ENCODE measurements at regions not wholly inside any gene's neighbourhood (a gene's known extent, or its start where the extent isn't known, plus 50 kb on each side); places are given as distances from the start of the nearest gene placed in this dataset.

- no peak for DNase-seq
Measured at GRCh38 chr18:78642296-78642951, 337.2 kb upstream of the SALL3 start.

- DNase-seq: no peak
Measured at GRCh38 chr18:78643004-78643403, 336.6 kb upstream of the SALL3 start.

DNA sequence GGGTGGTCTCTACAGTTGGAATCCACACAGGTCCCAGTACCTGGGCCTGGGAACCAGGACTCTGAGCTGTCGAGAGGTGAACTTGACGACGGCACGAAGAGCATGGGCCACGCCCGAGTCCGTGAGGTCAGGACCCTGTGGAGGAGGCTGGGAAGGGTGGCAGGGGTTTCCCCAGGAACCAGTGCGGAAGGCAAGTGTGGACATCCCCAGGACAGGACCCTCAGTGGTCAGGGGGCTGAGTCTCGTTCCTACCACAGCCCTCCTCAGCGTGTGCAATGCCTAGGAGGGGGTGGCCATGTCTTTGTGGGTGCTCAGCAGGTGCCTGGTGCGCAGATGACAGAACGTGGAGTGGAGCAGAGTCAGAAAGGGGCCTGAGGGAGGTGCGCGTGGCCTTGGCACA lies 335.6 kb upstream of the SALL3 start:
- DNase-seq: no peak

DNA sequence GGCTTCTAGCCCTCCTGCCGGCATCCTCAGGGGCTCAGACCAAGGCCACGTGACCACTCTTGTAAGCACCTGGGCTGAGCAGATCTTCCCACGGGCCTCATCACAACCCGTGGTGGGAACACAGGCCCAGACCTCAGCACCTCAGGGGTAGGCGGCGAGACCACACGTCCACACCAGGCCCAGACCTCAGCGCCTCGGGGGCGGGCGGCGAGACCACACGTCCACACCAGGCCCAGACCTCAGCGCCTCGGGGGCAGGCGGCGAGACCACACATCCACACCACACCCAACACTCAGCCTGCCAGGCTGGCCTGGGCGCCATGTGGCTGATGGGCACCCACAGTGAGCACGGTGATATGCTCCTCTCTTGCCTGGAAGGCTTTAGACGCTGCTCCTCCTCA lies 334.4 kb upstream of the SALL3 start:
- DNase-seq: no peak

DNA sequence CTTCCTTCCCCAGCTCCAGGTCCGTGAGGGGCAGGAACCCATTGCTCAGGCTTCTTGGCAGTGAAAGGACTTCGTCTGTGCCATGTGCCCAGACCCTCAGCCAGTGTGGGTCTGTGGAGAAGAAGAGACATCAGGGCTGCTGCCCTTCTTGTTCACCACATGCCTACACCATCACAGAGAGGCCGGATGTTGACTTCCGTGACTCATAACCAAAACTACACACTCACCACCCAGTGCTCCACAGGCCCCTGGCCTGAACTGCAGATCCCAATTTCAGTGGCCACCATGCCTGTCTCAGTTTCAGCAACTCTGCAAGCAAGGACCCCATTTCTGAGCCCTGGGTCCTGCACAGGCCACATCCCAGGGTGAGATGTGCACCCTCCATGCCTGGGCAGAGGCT lies 332.6 kb upstream of the SALL3 start:
- DNase-seq: no peak

GRCh38 chr18:78649421-78649820 lies 330.2 kb upstream of the SALL3 start:
- no peak for DNase-seq

GRCh38 chr18:78650926-78651325 lies 328.7 kb upstream of the SALL3 start:
- DNase-seq: no peak

GRCh38 chr18:78652001-78652545 lies 327.5 kb upstream of the SALL3 start:
- no peak for DNase-seq

DNA sequence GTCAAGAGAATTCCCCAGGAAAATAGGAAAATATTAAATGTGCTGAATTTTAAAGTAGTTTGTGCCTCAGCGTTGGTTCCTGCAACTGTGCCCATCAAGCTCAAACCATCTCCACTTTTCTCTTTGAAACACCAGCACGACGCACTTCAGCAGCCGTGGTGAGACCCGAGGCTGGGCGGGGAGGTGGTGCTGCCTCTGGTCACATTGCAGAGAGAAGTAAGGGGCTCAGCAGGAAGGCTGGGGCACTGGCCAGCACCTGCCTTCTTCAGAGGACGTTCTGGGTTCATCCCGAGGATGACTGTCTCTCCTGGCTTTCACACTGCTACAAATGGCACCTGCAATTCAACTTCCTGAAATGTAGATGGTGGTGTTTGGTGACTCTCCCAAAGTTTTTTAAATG lies 323.7 kb upstream of the SALL3 start:
- DNase-seq: no peak

- DNase-seq: no peak
Measured at GRCh38 chr18:78656346-78656925, 323.2 kb upstream of the SALL3 start.

DNA sequence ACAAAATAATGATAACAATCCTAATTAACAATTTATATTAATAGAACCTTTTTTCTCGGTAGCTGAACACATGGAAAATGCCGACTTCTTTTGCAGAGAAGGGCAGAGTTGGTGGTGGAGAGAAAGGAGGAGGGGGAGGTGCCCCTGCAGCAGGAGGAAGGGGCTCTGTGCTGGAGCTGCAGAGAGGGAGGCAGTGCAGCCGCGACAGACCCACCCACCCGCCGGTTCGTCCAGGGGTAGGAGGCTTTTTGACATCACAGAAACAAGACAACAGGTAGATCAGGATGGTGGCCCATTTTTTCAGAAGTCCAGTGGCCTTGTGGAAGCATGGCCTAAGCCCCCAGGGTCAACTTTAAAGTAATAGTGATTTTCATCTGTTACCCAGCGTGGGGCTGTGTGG lies 321.1 kb upstream of the SALL3 start:
- DNase-seq: no peak

- no peak for DNase-seq
Measured at GRCh38 chr18:78659057-78659456, 320.6 kb upstream of the SALL3 start.

DNA sequence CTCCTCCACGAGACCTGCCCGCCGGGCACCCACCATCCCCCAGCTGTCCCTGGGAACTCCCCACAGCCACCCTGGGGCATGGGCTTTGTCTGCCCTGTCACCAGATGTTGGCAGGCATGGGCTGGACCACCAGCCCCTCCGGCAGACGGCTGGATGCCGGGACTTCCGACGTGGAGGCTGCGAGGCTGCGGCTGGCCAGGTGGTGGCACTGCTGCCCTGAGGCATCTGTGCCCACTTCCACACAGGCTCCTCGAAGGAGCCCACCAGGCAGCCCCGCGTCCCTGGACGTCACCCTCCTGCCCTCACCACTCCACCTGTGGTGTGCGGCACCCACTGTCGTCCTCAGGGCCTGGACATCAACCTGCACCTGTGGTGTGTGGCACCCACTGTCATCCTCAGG lies 319.9 kb upstream of the SALL3 start:
- no peak for DNase-seq

DNA sequence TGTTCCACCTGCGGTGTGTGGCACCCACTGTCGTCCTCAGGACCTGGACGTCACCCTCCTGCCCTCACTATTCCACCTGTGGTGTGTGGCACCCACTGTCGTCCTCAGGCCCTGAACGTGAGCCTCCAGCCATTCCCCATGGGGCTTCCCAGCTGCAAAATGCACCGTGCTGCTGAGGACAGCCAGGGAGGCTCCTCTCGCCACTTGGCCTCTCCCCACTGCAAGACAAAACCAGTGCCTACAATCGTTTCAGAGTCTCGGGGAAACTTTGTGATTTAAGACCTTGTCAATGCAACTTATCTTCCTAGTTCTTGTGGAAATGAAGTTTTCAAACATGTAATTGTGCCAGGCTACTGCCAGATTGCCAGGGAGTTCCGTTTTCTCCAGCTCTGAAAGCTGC lies 319.3 kb upstream of the SALL3 start:
- DNase-seq: no peak

GRCh38 chr18:78661316-78661715 lies 318.3 kb upstream of the SALL3 start:
- no peak for DNase-seq

- no peak for DNase-seq
Measured at GRCh38 chr18:78662879-78663278, 316.7 kb upstream of the SALL3 start.

DNA sequence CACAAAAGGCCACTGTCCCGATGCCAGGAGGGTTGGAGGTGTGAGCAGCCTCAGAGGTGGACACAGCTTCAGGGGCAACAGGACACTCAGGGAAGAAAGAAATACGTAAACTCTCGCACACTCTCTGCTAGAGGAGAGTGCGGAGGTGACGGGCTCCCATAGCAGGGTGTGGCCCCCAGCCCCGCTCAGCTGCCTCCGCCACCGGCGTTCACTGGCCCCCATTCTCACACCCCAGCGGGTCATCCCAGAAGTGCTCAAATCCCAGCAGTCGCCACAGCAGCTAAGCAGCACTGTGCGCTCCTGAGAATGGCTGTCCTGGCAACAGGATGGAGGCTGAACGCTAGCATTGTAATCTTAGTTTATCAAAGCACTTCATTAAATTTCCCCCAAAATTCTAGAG lies 315.6 kb upstream of the SALL3 start:
- no peak for DNase-seq

DNA sequence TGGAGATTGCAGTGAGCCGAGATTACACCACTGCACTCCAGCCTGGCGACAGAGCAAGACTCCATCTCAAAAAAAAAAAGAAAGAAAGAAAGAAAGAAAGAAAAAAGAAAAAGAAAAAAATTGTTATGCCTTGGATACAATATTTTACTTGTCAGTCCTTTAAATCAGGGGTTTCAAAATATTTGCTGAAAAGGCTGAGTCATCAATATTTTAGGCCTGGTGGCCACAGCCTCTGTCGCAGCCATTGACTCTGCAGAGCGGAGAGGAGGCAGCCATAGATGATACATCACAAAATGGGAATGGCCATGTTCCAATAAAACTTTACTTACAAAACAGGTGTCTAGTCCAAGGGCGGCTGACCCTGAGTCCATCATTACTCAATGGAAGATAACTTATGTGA lies 314.8 kb upstream of the SALL3 start:
- no peak for DNase-seq

DNA sequence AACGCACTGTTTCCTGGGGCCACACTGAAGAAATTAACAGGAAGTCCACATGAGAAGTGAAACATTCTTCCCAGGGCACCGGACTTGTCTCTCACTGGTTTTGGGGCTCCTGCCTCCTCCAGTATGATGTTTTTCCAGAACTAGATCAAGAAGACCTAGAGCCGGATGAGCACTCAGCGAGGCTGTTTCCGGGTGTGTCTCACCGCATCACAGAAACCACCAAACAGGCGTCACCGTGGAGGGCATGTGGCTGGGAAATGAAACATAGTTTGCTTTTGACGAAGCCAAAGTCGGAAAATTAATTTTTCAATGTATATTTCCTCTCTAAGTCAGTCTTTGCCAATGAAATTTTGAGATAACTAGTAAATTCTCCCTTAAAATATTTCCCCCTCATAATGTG lies 314.0 kb upstream of the SALL3 start:
- no peak for DNase-seq

DNA sequence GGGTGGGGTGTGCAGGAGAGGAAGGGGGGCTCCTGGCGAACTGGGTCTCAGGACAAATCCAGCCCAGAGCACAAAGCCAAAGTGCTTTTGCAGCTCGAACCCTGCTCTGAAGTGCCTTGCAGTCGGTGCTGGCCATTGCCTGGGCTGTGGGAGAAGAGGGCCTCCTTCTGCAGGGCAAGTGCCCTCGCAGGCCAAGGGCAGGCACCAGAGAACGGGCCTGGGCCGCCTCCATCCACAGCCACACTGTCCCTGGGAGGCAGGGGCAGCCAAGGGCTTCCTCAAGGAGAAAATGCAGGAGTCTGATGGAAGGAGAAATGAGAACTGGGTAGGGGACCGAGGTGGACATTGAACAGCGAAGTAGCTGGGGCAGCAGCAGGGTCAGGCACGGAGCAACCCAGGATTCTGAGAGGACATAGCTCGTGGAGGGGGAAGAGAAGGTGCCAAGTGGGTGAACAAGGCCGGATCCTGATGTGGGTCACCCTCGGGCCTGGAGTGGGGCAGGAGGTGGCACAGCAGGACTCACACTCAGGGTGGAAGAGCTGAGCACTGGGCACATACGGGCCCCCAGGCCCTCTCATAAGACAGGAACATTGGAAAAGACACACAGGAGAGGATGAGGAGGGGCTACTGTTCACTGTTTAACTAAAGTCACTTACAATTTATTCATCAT lies 312.8 kb upstream of the SALL3 start:
- DNase-seq: no peak

DNA sequence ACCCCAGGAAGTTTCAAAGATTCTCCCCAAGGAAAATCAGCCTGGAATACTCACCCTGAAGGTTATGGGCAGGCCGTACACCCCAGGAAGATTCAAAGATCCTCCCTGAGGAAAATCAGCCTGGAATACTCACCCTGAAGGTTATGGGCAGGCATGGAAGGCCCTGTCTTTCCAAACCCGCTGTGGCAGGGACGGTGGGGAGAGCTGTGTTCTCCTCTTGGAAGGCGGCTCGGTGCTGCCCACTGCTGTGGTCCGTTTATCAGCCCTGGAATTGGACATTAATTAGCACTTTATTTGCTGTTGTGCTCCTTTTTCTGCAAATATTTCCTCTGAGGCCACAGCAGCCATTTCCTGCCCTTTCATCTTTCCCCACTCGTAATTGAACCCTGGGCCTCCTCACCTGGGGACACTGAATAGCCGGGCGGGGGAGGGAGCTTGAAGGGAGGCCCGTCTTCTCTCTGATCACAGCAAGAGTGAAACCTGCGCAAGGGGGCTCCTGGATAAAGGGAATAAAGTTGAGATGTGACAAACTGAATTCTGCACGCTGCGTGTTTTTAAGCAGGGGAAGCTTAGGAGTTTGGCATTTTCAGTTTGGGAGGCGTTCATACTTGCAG lies 308.7 kb upstream of the SALL3 start:
- no peak for DNase-seq

GRCh38 chr18:78671551-78671950 lies 308.1 kb upstream of the SALL3 start:
- DNase-seq: no peak

DNA sequence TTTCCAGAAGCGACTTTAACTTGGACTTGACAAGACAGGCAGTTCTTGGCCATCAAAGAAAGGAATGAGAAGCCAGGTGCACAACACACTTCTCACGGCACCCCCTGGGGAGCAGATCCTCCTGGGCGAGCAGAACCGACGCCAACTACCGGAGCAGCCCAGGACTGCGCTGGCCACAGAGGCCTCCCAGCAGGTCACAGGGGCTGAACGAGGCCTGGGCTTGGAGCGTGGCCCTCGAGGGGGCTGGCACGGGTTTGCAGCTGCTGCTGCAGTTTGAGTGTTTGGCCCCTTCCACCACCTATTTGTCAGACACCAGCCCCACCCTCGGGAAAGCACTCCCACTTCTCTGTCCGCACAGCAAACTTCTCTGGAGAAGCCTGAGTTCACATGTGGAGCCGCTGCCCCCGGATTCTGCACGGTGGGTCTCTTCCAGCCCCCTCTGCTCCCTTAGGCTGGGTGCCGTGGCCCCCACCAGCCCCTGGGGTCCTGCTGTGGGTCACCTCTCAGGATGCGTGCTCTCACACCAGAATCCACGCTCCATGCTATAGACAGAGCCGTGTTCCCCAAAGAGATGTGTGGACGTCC lies 306.7 kb upstream of the SALL3 start:
- no peak for DNase-seq

All from left hindlimb (tissue), 1 donor.